GM20000 (cell line): ENCODE measurements at regions not wholly inside any gene's neighbourhood (a gene's known extent, or its start where the extent isn't known, plus 50 kb on each side); places are given as distances from the start of the nearest gene placed in this dataset.

Experiments
- DNase-seq: peaks from one replicate; pipeline ENCODE4 v3.0.0; 2012; ENCODE audit warnings: low spot score
- TF ChIP-seq, protein P1 (sequence below): IDR thresholded peaks from 2 replicates; pipeline ENCODE4 v1.5.1; 2012; ENCODE audit warnings: mild to moderate bottlenecking, control low read depth; ENCODE audit errors: extremely low read depth, missing control alignments

DNA sequence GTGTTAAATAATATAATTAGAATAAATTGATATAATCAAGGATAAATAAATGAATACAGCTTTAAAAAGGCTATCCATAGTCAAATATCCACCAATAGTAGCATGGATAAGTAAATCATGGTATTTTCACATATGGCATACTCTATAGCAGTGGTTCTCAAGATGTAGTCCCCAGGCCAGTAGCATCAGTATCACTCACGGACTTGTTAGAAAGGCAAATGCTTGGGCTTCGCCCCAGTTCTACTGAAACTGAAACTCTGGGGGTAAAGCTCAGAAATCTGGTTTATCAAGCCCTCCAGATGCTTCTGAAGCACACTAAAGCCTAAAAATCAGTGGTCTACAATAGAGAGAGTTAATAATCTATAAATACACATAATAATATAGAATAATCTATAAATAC is 261.6 kb upstream of the TTC14 start:
- TF ChIP-seq, protein P1, sequence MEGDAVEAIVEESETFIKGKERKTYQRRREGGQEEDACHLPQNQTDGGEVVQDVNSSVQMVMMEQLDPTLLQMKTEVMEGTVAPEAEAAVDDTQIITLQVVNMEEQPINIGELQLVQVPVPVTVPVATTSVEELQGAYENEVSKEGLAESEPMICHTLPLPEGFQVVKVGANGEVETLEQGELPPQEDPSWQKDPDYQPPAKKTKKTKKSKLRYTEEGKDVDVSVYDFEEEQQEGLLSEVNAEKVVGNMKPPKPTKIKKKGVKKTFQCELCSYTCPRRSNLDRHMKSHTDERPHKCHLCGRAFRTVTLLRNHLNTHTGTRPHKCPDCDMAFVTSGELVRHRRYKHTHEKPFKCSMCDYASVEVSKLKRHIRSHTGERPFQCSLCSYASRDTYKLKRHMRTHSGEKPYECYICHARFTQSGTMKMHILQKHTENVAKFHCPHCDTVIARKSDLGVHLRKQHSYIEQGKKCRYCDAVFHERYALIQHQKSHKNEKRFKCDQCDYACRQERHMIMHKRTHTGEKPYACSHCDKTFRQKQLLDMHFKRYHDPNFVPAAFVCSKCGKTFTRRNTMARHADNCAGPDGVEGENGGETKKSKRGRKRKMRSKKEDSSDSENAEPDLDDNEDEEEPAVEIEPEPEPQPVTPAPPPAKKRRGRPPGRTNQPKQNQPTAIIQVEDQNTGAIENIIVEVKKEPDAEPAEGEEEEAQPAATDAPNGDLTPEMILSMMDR = no peak
- DNase-seq = no peak

DNA sequence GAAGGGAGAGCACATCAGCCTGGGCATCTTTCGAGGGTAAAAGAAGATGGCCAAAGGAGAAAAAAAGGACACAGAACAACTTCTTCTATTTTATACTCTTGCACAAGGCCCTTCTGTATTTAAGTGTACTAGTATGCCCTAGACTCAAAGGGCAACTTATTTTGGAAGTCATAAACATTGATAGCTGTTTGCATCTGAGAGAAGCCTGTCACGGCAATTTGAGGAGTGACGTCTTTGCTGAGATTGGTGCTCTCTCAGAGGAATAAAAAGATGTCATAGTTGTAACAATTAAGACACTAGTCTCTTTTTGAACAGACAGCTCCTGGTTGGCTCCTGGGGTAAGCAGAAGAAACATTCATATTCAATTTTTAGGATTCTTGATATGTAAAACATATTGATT is 260.4 kb upstream of the TTC14 start:
- TF ChIP-seq, protein P1 = no peak
- DNase-seq = no peak

DNA sequence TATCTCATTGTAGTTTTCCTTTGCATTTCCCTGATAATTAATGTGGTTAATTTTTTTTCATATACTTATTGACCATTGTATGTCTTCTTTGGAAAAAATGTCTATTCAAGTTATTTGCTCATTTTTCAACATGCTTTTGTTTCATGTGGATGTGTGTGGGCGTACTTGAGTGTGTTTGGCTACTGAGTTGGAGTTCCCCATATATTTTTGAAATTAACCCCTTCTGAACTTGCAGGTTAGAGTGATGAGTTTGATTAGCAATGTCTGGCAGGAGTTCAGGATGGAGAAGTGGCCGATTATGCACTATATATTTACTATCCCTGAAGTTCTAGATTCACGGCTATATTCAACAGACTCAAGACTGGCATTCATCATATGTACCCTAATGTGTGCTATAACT is 250.4 kb upstream of the TTC14 start:
- DNase-seq = no peak
- TF ChIP-seq, protein P1 = no peak

DNA sequence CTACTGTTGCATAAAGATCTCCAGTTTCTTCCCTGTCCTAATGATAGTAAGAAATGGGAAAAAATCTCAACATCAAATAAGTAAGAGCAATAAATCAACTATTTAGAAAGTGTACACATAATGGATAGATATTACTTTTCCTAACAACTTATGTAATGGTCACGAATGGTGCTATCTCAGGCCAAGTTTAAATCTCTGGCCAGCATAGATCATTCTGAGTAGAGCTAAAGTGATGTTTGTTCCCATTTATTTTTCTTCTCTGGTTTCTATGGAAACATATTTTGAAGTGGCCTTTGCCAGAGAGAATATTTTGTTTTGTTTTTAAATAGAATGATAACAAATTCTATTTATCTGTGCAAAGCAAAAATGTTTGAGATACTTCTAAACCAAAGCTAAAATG is 249.7 kb upstream of the TTC14 start:
- TF ChIP-seq, protein P1 = no peak
- no peak for DNase-seq

DNA sequence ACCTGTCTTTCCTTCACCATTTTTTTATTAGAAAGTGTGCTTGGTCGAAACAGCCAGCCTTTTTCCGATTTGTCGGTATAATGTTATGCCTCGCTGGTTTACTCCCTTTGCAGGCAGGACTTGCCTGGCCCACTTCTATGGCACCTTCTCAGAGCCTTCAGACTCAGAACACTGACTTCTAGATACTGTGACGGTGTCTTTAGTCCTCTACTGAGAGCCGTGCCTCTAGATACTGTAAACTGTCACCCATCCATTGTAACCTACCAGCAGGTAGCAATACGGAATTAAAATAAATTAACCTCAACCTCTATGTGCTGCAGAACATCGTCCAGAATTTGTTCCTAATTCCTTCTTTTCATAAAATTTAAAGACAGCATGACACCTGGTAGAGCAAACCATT is 247.7 kb upstream of the TTC14 start:
- TF ChIP-seq, protein P1 = no peak
- DNase-seq = no peak

DNA sequence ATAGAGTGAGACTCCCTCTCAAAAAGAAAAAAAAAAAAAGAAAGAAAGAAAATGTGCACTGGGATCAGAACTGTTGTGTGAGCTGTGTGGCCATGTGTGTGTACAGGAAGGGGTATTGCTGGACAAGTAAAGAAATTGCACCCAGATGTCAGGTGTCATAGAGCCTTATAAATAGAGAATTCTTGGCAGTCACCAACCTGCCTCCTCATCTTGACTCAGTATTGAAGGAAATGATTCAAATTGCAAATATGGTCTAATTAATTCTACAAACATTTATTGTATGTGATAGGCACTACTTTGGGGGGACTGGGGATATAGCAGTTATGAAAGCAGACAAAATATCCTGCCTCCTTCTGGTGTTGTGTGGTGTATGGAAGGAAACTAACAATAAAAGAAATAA is 243.8 kb upstream of the TTC14 start:
- DNase-seq = no peak
- TF ChIP-seq, protein P1 = no peak

DNA sequence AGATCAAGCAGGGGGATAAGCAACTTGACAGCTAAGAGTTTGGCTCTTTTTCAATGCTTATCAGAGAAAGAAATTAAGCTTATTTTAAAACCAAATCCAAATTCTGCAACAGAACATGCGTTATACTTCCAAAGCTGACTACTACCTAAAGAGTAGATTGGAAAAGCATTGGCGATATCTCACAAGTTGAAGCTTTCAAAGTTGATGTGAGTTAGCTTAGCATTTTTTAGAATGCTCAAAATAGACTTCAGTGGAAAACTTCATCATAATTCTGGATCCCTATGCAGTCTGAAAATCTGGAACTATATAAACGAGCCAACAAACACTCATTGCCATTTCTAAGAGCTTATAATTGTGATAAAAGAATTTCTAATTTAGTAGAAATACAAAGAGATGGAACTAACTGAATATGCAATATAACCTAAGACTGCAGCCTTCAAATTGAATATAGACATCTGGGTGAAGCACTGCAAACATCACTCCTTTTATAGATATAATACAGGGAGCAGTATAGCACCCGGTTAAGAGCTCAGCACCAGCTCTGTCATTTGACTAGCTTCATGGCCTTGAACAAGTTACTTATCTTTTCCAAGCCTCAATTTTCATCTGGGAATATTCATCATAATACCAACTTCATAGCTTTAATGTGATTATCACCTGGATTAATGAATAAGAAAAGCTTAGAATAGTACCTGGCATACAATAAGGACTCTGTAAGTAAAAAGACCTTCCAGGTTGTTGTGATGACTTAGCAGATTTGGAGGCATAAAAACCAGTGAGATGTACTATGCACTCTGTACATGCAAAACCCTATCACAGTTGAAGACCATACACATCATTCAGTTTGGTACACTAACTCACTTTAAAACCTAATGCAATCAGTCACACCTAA is 242.7 kb upstream of the TTC14 start:
- no peak for DNase-seq
- TF ChIP-seq, protein P1 = no peak
